Subcutaneous abdominal adipose tissue (tissue), 5 donors: ENCODE measurements at regions not wholly inside any gene's neighbourhood (a gene's known extent, or its start where the extent isn't known, plus 50 kb on each side); places are given as distances from the start of the nearest gene placed in this dataset.

Experiments
- H3K27ac ChIP-seq: one replicate; pipeline ENCODE4 v1.7.0; 2013; ENCODE audit warnings: low read depth, mild to moderate bottlenecking, inconsistent platforms, low read length, moderate library complexity
- H3K27me3 ChIP-seq, 5 donors: one replicate each; pipeline ENCODE4 v1.7.0; 2013; ENCODE audit warnings: low read length in 5 of 5, inconsistent platforms in 1 of 5; ENCODE audit not compliant: control insufficient read depth in 5 of 5, insufficient read depth in 4 of 5
- H3K36me3 ChIP-seq, 5 donors: one replicate each; pipeline ENCODE4 v1.7.0; 2013; ENCODE audit warnings: low read length in 5 of 5; ENCODE audit not compliant: control insufficient read depth in 5 of 5, insufficient read depth in 5 of 5
- H3K4me1 ChIP-seq, 5 donors: one replicate each; pipeline ENCODE4 v1.7.0; 2013; ENCODE audit warnings: low read length in 5 of 5, mild to moderate bottlenecking in 3 of 5, moderate library complexity in 1 of 5; ENCODE audit not compliant: control insufficient read depth in 5 of 5, insufficient read depth in 5 of 5
- H3K4me3 ChIP-seq, 5 donors: one replicate each; pipeline ENCODE4 v1.7.0; 2013; ENCODE audit warnings: low read length in 5 of 5, low read depth in 1 of 5
- H3K9ac ChIP-seq, 5 donors: one replicate each; pipeline ENCODE4 v1.7.0; 2013; ENCODE audit warnings: low read length in 5 of 5, mild to moderate bottlenecking in 4 of 5, moderate library complexity in 3 of 5
- H3K9me3 ChIP-seq, 5 donors: one replicate each; pipeline ENCODE4 v1.7.0; 2013; ENCODE audit warnings: low read length in 5 of 5; ENCODE audit not compliant: control insufficient read depth in 5 of 5
- donor health status: healthy.
- donor health status: healthy.
- donor health status: healthy.
- donor health status: healthy.
- donor health status: healthy.

DNA sequence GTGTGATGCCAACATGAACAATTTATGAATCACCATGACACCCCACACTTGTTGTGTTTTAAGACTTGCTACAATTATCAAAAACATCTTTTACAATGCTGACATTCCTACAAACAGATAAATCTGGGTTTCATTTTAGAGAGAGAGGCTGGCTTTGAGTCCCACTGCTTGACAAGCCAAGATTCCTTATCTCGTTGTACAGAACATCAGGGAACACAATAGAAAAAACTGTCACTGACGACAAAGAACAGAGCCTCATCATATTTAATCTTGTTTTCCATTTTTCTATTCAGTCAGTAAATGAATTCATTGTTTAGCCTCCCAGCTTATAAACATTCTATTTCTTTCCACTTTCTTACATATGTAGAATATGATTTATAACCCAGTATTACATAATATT lies 461.6 kb upstream of the VSTM2A start:
- Histone ChIP-seq H3K27me3 (no peaks in the 10 kb centered on the region), H3K4me1 (no peaks in the 10 kb centered on the region), H3K9ac (no peak overlapping the region), H3K4me3 (no peak overlapping the region), H3K27ac (no peak overlapping the region), H3K36me3 (no peaks in the 10 kb centered on the region), H3K9me3 (peaks cover 0 to 6% (median 0%) of the 10 kb centered on the region in 5 donors)

DNA sequence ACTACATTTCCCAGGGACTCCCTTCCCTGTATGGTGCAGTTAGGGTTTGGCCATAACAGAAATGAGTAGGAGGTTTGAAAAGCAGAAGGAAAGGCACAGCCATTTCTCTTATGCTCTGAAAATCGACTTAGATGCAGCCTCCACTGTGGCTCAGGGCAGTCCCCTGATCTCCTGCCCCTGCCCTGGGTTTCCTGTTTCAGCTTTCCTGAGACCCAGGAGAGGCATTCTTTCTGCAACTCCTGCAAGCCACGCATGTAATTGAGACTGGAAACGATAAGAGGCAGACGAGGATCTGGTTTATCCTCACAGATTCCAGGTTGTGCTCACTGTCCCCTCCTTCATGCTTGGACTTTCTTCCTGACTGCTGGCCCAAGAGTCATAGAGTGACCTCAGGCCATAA lies 461.2 kb upstream of the VSTM2A start:
- H3K9ac ChIP-seq, result no peak overlapping the region
- no peaks in the 10 kb centered on the region for H3K4me1 ChIP-seq
- H3K4me3 ChIP-seq, result no peak overlapping the region
- H3K36me3 ChIP-seq, result no peaks in the 10 kb centered on the region
- no peak overlapping the region for H3K27ac ChIP-seq
- H3K27me3 ChIP-seq, result no peaks in the 10 kb centered on the region
- H3K9me3 ChIP-seq, result peaks cover 0 to 6% (median 0%) of the 10 kb centered on the region in 5 donors

DNA sequence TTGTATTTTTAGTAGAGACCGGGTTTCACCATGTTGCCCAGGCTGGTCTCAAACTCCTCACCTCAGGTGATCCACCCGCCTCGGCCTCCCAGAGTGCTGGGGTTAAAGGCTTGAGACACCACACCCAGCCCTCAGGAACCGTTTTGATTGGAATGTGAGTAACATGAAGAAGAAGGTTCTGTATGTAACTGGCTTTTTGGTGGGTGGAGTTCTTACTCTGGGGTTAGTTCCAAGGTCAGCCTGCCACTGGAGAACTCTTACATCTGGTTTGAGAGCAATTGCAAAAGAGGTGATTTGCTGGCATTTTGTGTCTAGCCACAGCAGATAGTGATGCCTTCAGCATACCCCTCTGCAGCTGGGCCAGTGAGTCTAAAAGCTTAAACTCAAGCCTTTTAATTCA lies 457.8 kb upstream of the VSTM2A start:
- no peaks in the 10 kb centered on the region for H3K36me3 ChIP-seq
- no peaks in the 10 kb centered on the region for H3K27me3 ChIP-seq
- no peak overlapping the region for H3K4me3 ChIP-seq
- H3K4me1 ChIP-seq, result no peaks in the 10 kb centered on the region
- no peak overlapping the region for H3K9ac ChIP-seq
- peaks cover 0 to 6% (median 0%) of the 10 kb centered on the region in 5 donors for H3K9me3 ChIP-seq
- H3K27ac ChIP-seq, result no peak overlapping the region

DNA sequence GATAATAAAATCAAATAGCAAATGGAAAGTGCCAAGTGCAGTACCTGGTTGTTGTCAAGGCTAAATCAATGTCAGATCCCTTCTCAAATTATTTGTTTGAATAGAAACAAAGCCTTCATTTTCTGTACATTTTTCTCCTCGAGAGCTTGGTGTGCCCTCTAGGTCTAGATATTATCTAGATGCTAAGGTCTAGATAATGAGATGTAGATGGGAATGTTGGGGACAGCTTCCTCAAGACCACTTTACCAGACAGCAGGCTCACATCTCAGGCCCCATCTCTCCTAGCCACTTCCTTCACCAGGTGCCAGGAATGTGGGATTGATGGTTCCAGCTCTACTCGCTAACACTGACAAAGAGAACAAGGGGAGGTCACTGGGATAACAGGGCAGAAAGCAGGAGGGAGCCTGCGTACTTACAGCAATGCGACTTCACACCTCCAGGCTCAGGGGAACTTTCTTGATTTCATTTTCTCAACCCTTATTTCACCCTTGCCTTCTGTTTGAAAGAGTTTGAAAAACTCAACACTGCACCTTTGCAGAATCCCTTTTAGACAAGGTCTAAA lies 451.4 kb upstream of the VSTM2A start:
- H3K4me1 ChIP-seq, result no peaks in the 10 kb centered on the region
- H3K9ac ChIP-seq, result no peak overlapping the region
- H3K4me3 ChIP-seq, result no peak overlapping the region
- no peaks in the 10 kb centered on the region for H3K9me3 ChIP-seq
- no peaks in the 10 kb centered on the region for H3K27me3 ChIP-seq
- no peak overlapping the region for H3K27ac ChIP-seq
- H3K36me3 ChIP-seq, result no peaks in the 10 kb centered on the region

DNA sequence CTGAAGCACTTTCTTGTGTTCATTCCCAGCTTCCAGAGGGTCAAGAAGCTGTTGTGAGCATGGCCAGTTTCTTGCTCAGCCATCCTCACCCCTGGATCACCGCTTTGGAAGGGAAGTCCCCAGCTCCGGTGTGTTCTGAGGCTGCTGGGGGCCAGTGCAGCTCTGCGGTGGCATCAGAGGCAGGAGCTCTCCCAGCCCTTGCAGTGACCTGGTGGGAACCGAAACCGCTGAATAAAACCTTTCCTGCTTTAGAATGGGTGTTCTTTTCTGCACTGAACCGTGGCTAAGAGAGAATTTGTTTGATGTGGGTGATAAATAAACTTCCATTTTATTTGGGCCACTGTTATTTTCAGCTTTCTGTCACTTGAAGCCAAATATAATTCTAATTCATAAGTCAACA lies 450.9 kb upstream of the VSTM2A start:
- no peaks in the 10 kb centered on the region for H3K27me3 ChIP-seq

DNA sequence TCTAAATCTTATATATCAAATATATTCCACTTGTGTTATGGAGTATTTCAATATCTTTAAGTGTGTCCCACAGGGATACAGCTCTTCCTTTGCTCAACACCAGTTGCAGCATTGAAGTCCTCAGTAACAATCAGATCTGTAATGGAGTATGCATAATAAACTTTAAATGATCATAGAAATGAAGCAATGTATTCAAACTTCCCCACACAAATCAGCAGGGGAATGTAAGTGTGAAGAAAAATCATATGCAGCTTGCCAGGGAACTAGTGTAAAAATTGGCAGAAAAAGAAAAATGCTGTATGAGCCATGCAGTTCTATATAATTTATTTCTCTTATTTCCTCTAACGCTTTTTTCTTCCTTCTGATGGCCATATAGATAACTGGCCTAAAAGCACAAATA lies 444.3 kb upstream of the VSTM2A start:
- no peak overlapping the region for H3K27ac ChIP-seq
- no peaks in the 10 kb centered on the region for H3K36me3 ChIP-seq
- no peak overlapping the region for H3K4me3 ChIP-seq
- H3K9me3 ChIP-seq, result peaks cover 0 to 4% (median 0%) of the 10 kb centered on the region in 5 donors
- no peaks in the 10 kb centered on the region for H3K27me3 ChIP-seq
- H3K9ac ChIP-seq, result no peak overlapping the region
- H3K4me1 ChIP-seq, result no peaks in the 10 kb centered on the region

More for the DNA sequence above, 450.9 kb upstream of the VSTM2A start:
- no peak overlapping the region for H3K27ac ChIP-seq
- H3K4me1 ChIP-seq, result no peaks in the 10 kb centered on the region
- H3K9me3 ChIP-seq, result peaks cover 0 to 4% (median 0%) of the 10 kb centered on the region in 5 donors
- no peak overlapping the region for H3K9ac ChIP-seq
- no peak overlapping the region for H3K4me3 ChIP-seq
- no peaks in the 10 kb centered on the region for H3K36me3 ChIP-seq

DNA sequence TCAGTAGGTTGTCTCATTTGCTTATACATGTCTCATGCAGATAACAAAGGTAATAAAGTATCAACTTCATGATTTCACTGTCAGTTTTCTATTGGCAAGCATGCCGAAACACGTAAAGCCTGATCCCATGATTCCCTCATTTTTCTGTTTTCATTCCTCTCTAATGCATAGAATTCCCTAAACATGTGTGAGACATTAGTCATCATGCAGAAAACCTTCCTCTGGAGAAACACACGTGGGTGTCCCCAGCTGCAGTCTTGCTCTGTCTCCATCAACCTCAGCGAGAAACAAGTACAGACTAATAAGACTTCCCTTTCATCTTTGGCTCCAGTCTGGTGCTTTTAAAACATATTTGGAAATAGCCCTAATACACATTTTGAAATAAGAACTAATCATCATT lies 432.7 kb upstream of the VSTM2A start:
- H3K27me3 ChIP-seq, result peaks cover 0 to 3% (median 0%) of the 10 kb centered on the region in 5 donors
- H3K27ac ChIP-seq, result no peak overlapping the region
- no peaks in the 10 kb centered on the region for H3K9me3 ChIP-seq
- no peaks in the 10 kb centered on the region for H3K4me1 ChIP-seq
- H3K9ac ChIP-seq, result no peak overlapping the region
- no peaks in the 10 kb centered on the region for H3K36me3 ChIP-seq
- H3K4me3 ChIP-seq, result no peak overlapping the region

DNA sequence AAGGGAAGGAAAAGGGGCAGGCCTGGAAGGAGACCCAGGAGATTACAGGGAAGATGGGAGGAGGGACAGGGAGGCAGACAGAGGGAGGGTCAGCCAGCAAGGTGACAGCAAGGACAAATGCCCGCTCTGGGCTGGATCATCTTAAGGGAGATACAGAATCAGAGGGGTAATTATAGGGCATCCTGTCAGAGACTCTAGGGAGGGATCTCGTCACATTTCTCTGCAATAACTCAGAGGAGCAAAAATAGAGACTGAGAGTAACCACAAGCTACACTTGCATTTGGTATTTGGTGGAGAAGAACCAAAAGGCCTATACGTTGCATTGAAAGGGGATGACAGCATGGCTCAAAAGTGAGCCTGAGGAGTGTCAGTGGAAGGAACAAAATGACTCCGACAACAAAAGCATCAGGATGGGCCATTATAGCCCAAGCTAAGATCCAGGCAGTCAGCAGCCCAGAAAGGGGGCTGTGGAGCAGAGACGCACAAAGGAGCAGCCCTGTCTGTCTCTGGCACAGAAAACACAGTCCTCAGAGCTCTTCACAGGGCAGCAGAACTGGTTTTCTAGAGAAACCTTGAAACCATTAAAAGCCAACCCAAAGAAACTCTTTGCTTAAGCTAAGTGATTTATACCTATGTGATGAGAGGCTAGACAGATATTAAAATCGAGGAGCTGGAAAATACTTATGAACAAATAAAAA lies 430.2 kb upstream of the VSTM2A start:
- no peak overlapping the region for H3K27ac ChIP-seq
- H3K36me3 ChIP-seq, result no peaks in the 10 kb centered on the region
- H3K4me1 ChIP-seq, result no peaks in the 10 kb centered on the region
- H3K9me3 ChIP-seq, result peaks cover 0 to 8% (median 0%) of the 10 kb centered on the region in 5 donors
- no peak overlapping the region for H3K4me3 ChIP-seq
- peaks cover 0 to 3% (median 0%) of the 10 kb centered on the region in 5 donors for H3K27me3 ChIP-seq
- H3K9ac ChIP-seq, result no peak overlapping the region

DNA sequence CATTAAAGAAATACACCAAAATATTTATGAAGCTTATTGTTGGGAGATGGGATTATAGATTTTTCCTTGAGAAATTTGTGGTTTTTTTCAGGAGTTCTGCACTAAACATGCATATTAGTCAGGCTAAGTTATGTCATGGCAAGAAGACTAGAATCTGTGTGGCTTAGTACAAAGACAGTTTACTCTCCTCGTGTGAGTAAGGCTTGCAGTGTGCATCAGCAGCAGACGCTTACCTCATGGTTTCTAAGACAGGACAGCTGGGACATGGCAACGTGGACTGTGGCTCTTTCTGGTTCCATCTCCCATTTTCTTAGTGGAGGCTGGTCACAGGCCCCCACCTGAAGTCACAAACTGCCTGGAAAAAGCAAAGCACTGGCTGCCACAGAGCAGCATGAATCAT lies 429.6 kb upstream of the VSTM2A start:
- no peak overlapping the region for H3K4me3 ChIP-seq
- no peaks in the 10 kb centered on the region for H3K36me3 ChIP-seq
- no peak overlapping the region for H3K9ac ChIP-seq
- H3K9me3 ChIP-seq, result peaks cover 0 to 8% (median 0%) of the 10 kb centered on the region in 5 donors
- no peaks in the 10 kb centered on the region for H3K4me1 ChIP-seq
- H3K27ac ChIP-seq, result no peak overlapping the region
- peaks cover 0 to 3% (median 0%) of the 10 kb centered on the region in 5 donors for H3K27me3 ChIP-seq

DNA sequence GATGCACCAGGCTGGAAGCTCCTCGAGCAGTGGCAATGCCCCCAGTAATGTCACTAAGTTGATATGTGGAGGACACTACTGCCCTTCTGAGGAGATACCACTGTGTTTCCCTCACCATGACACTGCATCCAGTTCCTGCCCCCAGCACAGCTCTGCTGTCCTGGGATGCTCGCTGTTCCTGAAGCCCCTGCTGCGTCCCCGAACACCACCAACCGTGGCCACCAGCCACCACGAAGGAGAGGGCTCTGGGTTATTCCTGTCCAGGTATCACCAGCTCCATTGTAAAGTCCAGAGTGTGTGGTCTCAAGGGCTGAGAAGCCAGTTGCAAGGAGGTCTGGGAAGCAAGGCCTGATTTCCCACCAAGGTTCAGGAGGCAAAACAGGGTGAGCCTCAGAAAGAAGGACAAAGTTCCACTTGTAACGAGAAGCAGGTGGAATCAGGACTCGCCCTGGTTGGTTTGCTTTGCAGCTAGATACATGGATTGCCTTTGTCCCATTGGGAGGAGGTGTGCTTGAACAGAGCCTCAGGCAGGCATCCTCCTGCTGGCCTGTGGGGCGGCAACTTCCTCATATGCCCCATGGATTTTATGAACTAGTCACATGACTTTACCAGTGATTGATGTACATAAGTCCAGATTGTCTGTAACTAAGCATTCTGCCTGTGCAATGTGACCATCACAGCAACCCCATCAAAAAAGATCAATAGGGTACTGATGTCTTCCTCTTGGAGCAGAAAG lies 427.0 kb upstream of the VSTM2A start:
- Histone ChIP-seq H3K27me3 (peaks cover 0 to 3% (median 0%) of the 10 kb centered on the region in 5 donors), H3K27ac (no peak overlapping the region), H3K9ac (no peak overlapping the region), H3K9me3 (peaks cover 0 to 8% (median 0%) of the 10 kb centered on the region in 5 donors), H3K36me3 (no peaks in the 10 kb centered on the region), H3K4me1 (no peaks in the 10 kb centered on the region), H3K4me3 (no peak overlapping the region)
